ENCODE measurements at regions not wholly inside any gene's neighbourhood (a gene's known extent, or its start where the extent isn't known, plus 50 kb on each side); places are given as distances from the start of the nearest gene placed in this dataset.

GRCh38 chr9:80465556-80465955 is 893.8 kb downstream of the TLE4 start:
- DNase-seq (ENCODE audit: low spot score): no peak

DNA sequence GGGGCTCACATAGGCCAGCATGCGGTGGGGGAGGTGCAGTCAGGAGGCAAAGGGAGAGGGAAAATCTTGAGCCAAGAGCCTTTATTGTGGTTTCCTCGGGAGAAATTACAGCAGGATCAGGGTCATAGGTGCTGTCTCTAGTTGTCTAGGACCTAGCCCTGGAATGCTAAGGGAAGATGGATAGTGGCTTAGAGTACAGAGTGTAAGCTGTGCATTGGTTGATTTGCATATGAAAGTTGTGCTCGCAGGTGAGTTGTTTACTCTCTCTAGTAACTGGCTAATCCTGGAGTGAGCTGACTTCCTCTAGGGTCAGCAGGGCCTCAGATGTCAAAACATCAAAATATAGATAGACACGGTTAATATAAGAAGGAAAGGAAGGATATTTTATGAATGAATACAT is 877.7 kb downstream of the TLE4 start:
- DNase-seq (ENCODE audit: low spot score): no peak

GRCh38 chr9:80448996-80449395 is 877.2 kb downstream of the TLE4 start:
- DNase-seq (ENCODE audit: low spot score): no peak

DNA sequence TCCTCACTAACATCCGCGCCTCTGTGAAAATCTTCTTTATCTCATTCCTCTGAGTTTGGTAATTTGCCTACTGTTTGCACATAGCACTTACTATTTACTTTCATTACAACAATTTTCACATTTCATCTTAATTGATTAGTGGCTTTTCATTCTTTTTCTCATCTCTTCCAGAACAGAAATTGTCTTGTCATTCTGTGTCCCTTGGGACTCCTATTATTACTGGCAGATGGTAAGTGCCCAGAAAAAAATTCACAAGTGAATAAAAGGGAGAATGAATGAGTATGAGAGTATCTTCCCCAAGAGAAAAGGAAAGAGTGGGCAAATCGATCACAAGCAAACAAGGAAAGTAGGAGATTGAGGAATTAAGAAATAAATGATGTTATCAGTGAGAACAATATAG is 876.1 kb downstream of the TLE4 start:
- DNase-seq (ENCODE audit: low spot score): no peak

GRCh38 chr9:80440724-80441123 is 869.0 kb downstream of the TLE4 start:
- DNase-seq (ENCODE audit: low spot score): no peak

- no peak for DNase-seq (ENCODE audit: low spot score)
Observed at GRCh38 chr9:80437825-80438224, 866.1 kb downstream of the TLE4 start.

DNA sequence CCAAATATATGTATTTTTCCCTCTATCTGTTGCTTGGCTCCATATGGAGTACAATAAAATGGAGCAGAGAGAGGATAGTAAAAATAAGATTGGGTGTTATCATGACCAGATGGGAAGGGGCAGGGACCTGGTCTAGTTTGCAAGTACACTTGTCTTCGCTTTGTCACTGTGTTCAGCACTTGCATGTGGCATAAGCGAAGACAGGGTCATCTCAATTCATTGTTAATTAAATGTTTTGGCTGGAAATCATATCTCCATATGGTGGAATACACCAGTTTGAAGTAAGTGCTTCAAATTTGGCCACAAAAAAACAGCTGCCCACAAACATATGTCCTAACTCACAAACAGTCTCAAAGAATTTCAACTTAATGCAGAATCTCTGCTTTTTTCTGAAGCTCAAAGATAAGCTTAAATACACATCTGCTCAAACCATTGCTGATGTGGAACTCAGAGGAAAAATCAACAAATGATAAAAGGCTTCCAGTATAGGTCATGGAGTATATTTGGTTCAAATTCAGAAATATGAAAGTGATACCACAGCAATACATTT is 865.4 kb downstream of the TLE4 start:
- no peak for DNase-seq (ENCODE audit: low spot score)

DNA sequence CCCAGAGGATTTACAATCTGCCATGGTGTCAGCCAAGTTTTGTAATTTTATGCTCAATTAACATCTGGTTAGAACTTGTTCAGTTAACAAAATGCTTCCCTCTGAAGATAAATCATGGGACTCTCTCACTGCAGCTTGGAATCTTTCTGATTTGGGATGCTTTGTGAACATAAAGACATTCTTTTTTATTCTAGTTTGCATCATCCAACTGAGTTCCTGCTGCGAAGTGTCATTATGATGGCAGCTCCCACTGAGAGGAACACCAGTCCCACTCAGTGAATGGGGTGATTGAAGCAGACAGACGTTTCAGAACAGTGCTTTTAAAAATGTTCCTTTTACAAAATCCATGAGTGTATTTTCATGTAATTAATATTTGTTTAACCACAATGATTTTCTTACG is 863.8 kb downstream of the TLE4 start:
- no peak for DNase-seq (ENCODE audit: low spot score)

GRCh38 chr9:80426992-80427391 is 855.2 kb downstream of the TLE4 start:
- DNase-seq (ENCODE audit: low spot score): no peak

DNA sequence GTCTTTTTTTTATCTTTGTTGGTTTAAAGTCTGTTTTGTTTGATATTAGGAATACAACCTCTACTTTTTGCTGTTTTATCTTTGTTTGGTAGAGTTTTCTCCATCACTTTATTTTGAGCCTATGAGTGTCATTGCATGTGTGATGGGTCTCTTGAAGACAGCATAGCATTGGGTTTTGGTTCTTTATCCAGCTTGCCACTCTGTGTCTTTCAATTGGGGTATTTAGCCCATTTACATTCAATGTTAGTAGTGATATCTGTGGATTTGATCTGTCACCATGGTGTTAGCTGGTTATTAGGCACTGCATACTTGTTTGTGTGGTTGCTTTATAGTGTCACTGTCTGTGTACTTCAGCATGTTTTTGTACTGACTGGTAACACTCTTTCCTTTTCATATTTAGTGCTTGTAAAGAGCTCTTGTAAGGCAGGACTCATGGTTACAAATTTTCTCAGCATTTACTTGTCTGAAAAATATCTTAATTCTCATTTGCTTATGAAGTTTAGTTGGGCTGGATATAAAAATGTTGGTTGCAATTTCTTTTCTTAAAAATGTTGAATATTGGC is 845.5 kb downstream of the TLE4 start:
- DNase-seq (ENCODE audit: low spot score): no peak

- peak; percentile 49 for DNase-seq (ENCODE audit: low spot score)
Observed at GRCh38 chr9:80410106-80410505, 838.3 kb downstream of the TLE4 start.

DNA sequence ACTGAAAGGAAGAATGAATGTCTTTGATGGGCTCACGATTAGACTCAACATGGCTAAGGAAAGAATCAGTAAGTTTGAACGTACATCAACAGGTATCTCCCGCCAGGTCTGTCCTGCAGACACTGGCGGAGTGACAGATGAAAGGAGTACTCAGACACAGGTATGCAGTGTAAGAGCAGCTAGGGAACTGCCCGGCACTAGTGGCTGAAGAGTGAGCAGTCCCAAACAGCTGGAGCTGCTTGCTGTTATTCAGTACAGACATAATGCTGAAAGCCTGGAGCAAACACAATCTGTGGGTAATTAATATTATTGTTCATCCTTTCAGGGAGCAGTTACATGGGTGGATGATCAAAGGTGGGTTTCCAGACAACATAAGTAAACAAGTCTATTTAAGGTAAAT is 835.5 kb downstream of the TLE4 start:
- DNase-seq (ENCODE audit: low spot score): no peak

DNA sequence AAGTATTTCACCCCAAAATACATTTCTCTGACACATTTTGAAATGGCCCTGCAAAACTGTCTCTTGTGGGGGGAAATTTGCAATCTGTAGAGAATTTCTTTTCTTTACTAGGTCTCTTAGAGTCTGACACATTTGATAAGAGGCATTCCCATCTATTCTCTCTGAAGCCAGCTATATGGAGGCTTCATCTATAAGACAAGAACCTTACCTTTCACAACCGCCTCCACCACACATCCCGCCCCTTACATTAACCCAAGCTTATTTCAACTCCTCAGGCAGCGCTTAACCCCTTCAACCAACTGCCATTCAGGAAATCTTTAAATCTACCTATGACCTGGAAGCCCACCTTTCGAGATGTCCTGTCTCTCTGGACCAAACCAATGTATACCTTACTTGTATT is 829.5 kb downstream of the TLE4 start:
- no peak for DNase-seq (ENCODE audit: low spot score)

GRCh38 chr9:80400624-80401230 is 829.0 kb downstream of the TLE4 start:
- no peak for DNase-seq (ENCODE audit: low spot score)

DNA sequence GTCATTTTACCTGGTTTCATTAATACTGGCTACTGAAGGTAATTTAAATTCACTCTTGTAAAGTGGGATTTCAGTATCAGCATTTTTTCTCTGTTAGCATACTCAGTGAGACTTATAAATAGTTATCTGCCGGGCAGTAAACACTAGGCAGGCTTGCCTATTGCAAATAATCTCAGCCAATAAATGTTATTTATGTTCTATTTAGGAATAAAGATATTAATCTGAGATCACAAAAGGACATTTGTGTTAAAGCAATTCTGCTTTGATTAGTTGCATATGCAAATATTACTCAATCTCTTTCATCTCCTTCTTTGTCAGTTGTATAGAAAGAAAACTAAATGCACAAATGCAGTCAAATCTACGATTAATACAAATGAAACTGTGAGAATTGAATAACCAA is 827.8 kb downstream of the TLE4 start:
- DNase-seq (ENCODE audit: low spot score): no peak

- no peak for DNase-seq (ENCODE audit: low spot score)
Observed at GRCh38 chr9:80387828-80388227, 816.1 kb downstream of the TLE4 start.

- DNase-seq (ENCODE audit: low spot score): no peak
Observed at GRCh38 chr9:80385246-80385645, 813.5 kb downstream of the TLE4 start.

DNA sequence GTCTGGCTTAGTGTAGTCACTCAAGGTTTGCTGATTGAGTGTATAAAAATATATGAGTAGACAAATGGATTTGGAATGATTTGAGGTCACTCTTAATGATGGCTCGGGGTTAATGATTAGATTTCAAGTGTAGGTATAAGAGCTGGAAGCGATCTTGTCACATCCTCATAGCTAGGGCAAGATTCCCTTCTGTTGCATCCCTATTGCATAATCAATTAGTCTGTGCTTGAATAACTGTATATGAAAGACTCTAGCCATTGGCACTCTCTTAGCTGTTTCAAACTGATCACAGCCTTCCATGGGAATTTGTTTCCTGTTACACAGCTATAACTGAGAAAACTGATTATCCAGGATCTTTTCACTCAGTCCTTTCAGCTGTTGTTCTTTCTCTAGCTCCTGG is 811.6 kb downstream of the TLE4 start:
- no peak for DNase-seq (ENCODE audit: low spot score)

DNA sequence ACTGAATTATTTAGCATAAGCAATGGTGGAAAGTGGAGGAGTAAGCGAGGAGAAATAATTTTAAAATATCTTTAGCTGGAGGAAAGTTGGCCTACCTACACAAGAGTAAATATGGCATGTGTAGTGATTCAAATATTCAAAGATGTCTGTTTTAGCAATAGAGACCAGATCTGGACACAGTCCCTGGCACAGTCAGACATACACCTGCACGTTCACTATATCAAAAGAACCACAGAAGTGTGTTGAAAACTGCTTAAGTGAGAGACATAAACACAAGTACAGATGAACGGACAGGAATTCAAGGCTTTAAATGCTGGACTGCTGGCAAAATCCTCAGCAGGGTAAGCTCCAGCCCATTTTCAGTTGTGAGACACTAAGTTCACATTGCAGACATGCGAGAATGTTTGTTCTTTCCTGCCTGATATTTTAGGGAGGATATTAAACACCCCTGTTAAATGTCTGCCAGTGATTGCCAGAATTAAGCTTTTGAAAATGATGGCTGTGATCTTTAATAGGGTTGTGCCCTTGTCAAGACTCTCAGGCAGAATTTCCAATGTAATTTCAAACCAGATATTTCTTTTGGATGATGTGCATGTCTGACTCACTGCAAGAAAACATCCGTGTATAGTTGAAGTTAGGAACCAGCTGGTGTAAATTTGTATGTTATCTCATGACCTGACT is 810.6 kb downstream of the TLE4 start:
- DNase-seq (ENCODE audit: low spot score): no peak

- DNase-seq (ENCODE audit: low spot score): no peak
Observed at GRCh38 chr9:80380301-80380700, 808.5 kb downstream of the TLE4 start.

DNA sequence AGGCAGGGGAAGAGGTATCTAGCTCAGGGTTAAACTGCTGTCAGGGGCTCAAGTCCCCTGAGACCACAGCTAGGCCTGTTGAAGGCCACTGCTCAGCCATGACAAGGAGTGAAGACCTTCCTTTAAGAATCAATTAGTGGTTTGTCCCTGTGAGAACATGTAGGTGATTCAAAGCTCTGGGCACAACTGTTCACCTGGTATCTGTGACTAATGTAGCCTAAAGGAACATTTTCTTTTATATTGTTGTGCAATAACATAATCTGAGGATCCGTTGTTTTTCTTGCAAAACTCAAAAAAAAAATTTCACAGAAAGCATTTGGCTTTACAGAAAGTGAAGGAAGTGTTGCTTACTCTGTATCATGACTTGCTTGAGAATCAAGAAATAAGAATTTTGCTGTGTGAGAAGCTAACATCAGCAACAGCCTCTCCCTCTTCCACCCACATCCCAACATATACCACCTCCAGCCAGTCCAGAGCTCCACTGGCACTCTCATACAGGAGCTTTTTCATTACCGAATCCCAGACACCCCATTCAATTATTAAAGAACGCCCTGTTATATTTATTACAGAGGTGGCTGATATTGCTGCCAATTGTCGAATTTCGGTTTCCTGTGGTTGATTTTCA is 807.0 kb downstream of the TLE4 start:
- no peak for DNase-seq (ENCODE audit: low spot score)

- no peak for DNase-seq (ENCODE audit: low spot score)
Observed at GRCh38 chr9:80376180-80376579, 804.4 kb downstream of the TLE4 start.

DNA sequence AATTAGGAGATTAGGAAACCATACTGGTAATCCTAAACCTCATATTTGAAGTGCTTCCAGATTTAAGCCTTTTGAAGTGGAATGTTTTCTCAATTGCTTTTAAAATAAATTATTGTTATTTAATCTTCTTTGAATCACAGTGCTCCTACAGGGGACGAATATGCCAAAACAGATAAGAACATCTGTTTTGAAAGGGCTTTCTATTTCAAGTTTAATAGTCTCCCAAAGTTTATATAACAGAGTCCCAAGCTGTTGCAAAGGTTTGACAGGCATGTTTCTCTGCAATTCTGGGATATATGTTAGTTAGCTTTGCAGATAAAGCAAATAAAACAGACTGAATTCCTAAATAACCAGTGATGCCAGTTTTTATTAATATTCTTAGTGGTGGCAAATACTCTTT is 803.7 kb downstream of the TLE4 start:
- DNase-seq (ENCODE audit: low spot score): no peak
